H1 (cell line): ENCODE measurements at regions not wholly inside any gene's neighbourhood (a gene's known extent, or its start where the extent isn't known, plus 50 kb on each side); places are given as distances from the start of the nearest gene placed in this dataset.

Source experiments
- CTCF ChIA-PET: fragments of 300-600 bp; sonication (Branson Sonifier 250); formaldehyde crosslinking; loops from one replicate; lab custom pipeline; 2021; ENCODE audit not compliant: partially characterized antibody; lab: Charles Lee
- POLR2A ChIA-PET: fragments of 300-600 bp; sonication (Branson Sonifier 250); formaldehyde crosslinking; loops from one replicate; lab custom pipeline; 2021; ENCODE audit warnings: inconsistent platforms; ENCODE audit not compliant: partially characterized antibody; lab: Charles Lee
- DNase-seq, 2 experiments: peaks; one replicate each; pipeline versions ENCODE4 v3.0.0 to v3.0.0-alpha.2; 2010 to 2022; ENCODE audit warnings: low spot score in 2 of 2, low read depth in 1 of 2, mixed read lengths in 1 of 2
- FAIRE-seq: peaks from 2 replicates; lab custom pipeline; 2011; peaks lifted over from hg19 to GRCh38; lab: Jason Lieb, UNC
- H2AFZ ChIP-seq: 2 replicates; pipeline ENCODE4 v1.8.1; 2012; ENCODE audit warnings: low read length, inconsistent platforms
- H2AK5ac ChIP-seq: 2 replicates; pipeline ENCODE4 v1.6.1; 2013; ENCODE audit warnings: low read depth, low read length
- H2BK120ac ChIP-seq: replicated peaks from 2 replicates; pipeline ENCODE3; 2013; ENCODE audit warnings: low read depth, low read length, inconsistent platforms
- H2BK12ac ChIP-seq: 2 replicates; pipeline ENCODE4 v1.6.1; 2013; ENCODE audit warnings: low read depth, low read length
- H2BK15ac ChIP-seq: 2 replicates; pipeline ENCODE4 v1.6.1; 2013; ENCODE audit warnings: low read length
- H2BK20ac ChIP-seq: 2 replicates; pipeline ENCODE4 v1.6.1; 2013; ENCODE audit warnings: low read length
- H2BK5ac ChIP-seq: 2 replicates; pipeline ENCODE4 v1.6.1; 2013; ENCODE audit warnings: low read depth, low read length
- H3K14ac ChIP-seq: 2 replicates; pipeline ENCODE4 v1.6.1; 2013; ENCODE audit warnings: inconsistent platforms; ENCODE audit not compliant: insufficient read length
- H3K18ac ChIP-seq: 2 replicates; pipeline ENCODE4 v1.6.1; 2013; ENCODE audit warnings: low read length; ENCODE audit errors: extremely low read depth
- H3K23ac ChIP-seq: 2 replicates; pipeline ENCODE4 v1.6.1; 2013; ENCODE audit warnings: inconsistent platforms; ENCODE audit not compliant: insufficient read length
- H3K23me2 ChIP-seq: 2 replicates; pipeline ENCODE4 v1.6.1; 2013; ENCODE audit warnings: low read depth, low read length
- H3K27ac ChIP-seq: 2 replicates; pipeline ENCODE4 v1.6.1; 2011; ENCODE audit warnings: low read depth, low read length, inconsistent platforms
- H3K27me3 ChIP-seq, 4 experiments: replicated peaks in 1 of 4; 1 replicate in 1 of 4; 2 replicates in 3 of 4; pipeline versions ENCODE4 v1.6.1 to v1.8.1; 2011 to 2013; ENCODE audit warnings: low read length in 3 of 4, mild to moderate bottlenecking in 3 of 4, inconsistent platforms in 2 of 4, mixed read lengths in 2 of 4, moderate library complexity in 1 of 4; ENCODE audit not compliant: control insufficient read depth in 3 of 4, insufficient read depth in 3 of 4; ENCODE audit errors: extremely low read depth in 1 of 4
- H3K36me3 ChIP-seq, 4 experiments: 2 replicates each; pipeline versions ENCODE4 v1.6.1 to v1.8.1; 2011 to 2013; ENCODE audit warnings: mild to moderate bottlenecking in 4 of 4, low read length in 3 of 4, moderate library complexity in 2 of 4, control low read depth in 1 of 4, inconsistent platforms in 1 of 4; ENCODE audit not compliant: insufficient read depth in 4 of 4, control insufficient read depth in 2 of 4
- H3K4ac ChIP-seq: replicated peaks from 2 replicates; pipeline ENCODE3; 2013; ENCODE audit warnings: low read length, low read depth, mixed read lengths, inconsistent platforms; ENCODE audit not compliant: insufficient read length
- H3K4me1 ChIP-seq, 4 experiments: replicated peaks in 1 of 4; 1 replicate in 1 of 4; 2 replicates in 3 of 4; pipeline versions ENCODE4 v1.6.1 to v1.8.1; 2011 to 2013; ENCODE audit warnings: low read length in 3 of 4, inconsistent platforms in 2 of 4, mixed read lengths in 1 of 4; ENCODE audit not compliant: insufficient read depth in 4 of 4, control insufficient read depth in 3 of 4
- H3K4me2 ChIP-seq, 2 experiments: 2 replicates each; pipeline versions ENCODE4 v1.6.1 to v1.8.1; 2011 to 2013; ENCODE audit warnings: low read depth in 2 of 2, low read length in 2 of 2, control low read depth in 1 of 2, inconsistent platforms in 1 of 2, mild to moderate bottlenecking in 1 of 2; ENCODE audit not compliant: insufficient read depth in 1 of 2
- H3K4me3 ChIP-seq, 4 experiments: fragments of 200-600, 300-600 bp in 1 of 4; sonication (generic), shearing (Covaris generic), sonication (Bioruptor Twin) in 1 of 4; 2 replicates each; pipeline versions ENCODE4 v1.5.1 to v1.8.1; 2011 to 2016; ENCODE audit warnings: low read length in 4 of 4, low read depth in 3 of 4, control low read depth in 2 of 4, inconsistent platforms in 2 of 4, mild to moderate bottlenecking in 2 of 4, mixed read lengths in 1 of 4, moderate library complexity in 1 of 4; ENCODE audit not compliant: insufficient read depth in 2 of 4; ENCODE audit errors: extremely low read depth in 1 of 4
- H3K56ac ChIP-seq: replicated peaks from 2 replicates; pipeline ENCODE3; 2013; ENCODE audit warnings: low read depth, mild to moderate bottlenecking, mixed read lengths, low read length, inconsistent platforms; ENCODE audit not compliant: insufficient read length
- H3K79me1 ChIP-seq: 2 replicates; pipeline ENCODE4 v1.6.1; 2013; ENCODE audit warnings: low read depth, low read length, control low read depth
- H3K79me2 ChIP-seq, 2 experiments: 2 replicates each; pipeline versions ENCODE4 v1.6.1 to v1.8.1; 2012 to 2013; ENCODE audit warnings: low read length in 2 of 2, mild to moderate bottlenecking in 2 of 2, inconsistent platforms in 1 of 2; ENCODE audit not compliant: insufficient read depth in 2 of 2, control insufficient read depth in 1 of 2
- H3K9ac ChIP-seq, 4 experiments: replicated peaks in 1 of 4; 1 replicate in 1 of 4; 2 replicates in 3 of 4; pipeline versions ENCODE4 v1.6.1 to v1.8.1; 2011 to 2013; ENCODE audit warnings: low read depth in 3 of 4, low read length in 3 of 4, control low read depth in 2 of 4, mild to moderate bottlenecking in 2 of 4, moderate library complexity in 2 of 4, inconsistent platforms in 1 of 4; ENCODE audit errors: extremely low read depth in 1 of 4
- H3K9me3 ChIP-seq, 2 experiments: 2 replicates each; pipeline versions ENCODE4 v1.6.1 to v1.8.1; 2012 to 2013; ENCODE audit warnings: mild to moderate bottlenecking in 2 of 2, moderate library complexity in 2 of 2, control low read depth in 1 of 2, inconsistent platforms in 1 of 2, low read depth in 1 of 2, low read length in 1 of 2, mixed read lengths in 1 of 2; ENCODE audit not compliant: insufficient read depth in 2 of 2
- H4K20me1 ChIP-seq, 2 experiments: replicated peaks in 1 of 2; 2 replicates each; pipeline versions ENCODE3 to v1.8.1; 2011 to 2013; ENCODE audit warnings: inconsistent platforms in 2 of 2, low read length in 2 of 2, mild to moderate bottlenecking in 1 of 2; ENCODE audit not compliant: insufficient read depth in 2 of 2, control insufficient read depth in 1 of 2
- H4K5ac ChIP-seq: 2 replicates; pipeline ENCODE4 v1.6.1; 2013; ENCODE audit warnings: low read length, low read depth, mixed read lengths, inconsistent platforms; ENCODE audit not compliant: insufficient read length
- H4K8ac ChIP-seq: 2 replicates; pipeline ENCODE4 v1.8.0; 2013; ENCODE audit warnings: mild to moderate bottlenecking, moderate library complexity, low read length, inconsistent platforms; ENCODE audit not compliant: insufficient read depth; ENCODE audit errors: extremely low read depth
- H4K91ac ChIP-seq: replicated peaks from 2 replicates; pipeline ENCODE3; 2013; ENCODE audit warnings: low read length, mixed read lengths, inconsistent platforms; ENCODE audit not compliant: insufficient read length
- BACH1 ChIP-seq: IDR thresholded peaks from 2 replicates; pipeline ENCODE4 v1.6.1; 2012; ENCODE audit warnings: low read length, improper control_type of control experiment
- BRCA1 ChIP-seq: IDR thresholded peaks from 2 replicates; pipeline ENCODE4 v1.6.1; 2012; ENCODE audit warnings: low read depth, low read length, improper control_type of control experiment
- CBX8 ChIP-seq: fragments of 300-800, 300-1000 bp; sonication (generic); IDR thresholded peaks from 2 replicates; pipeline ENCODE4 v1.7.1; 2016; ENCODE audit warnings: low read depth, low read length, borderline replicate concordance
- EP300 ChIP-seq, 2 experiments: IDR thresholded peaks; 1 replicate in 1 of 2; 2 replicates in 1 of 2; pipeline ENCODE4 v1.6.1; 2011 to 2012; ENCODE audit warnings: low read depth in 2 of 2, low read length in 2 of 2, mild to moderate bottlenecking in 2 of 2, borderline replicate concordance in 1 of 2, inconsistent platforms in 1 of 2, moderate library complexity in 1 of 2
- FOSL1 ChIP-seq: IDR thresholded peaks from 2 replicates; pipeline ENCODE4 v1.6.1; 2011; ENCODE audit warnings: mild to moderate bottlenecking, low read depth, low read length, moderate library complexity; ENCODE audit not compliant: insufficient read depth
- GTF2F1 ChIP-seq: IDR thresholded peaks from 2 replicates; pipeline ENCODE4 v1.6.1; 2012; ENCODE audit warnings: low read depth, low read length, improper control_type of control experiment, borderline replicate concordance
- JUN ChIP-seq: IDR thresholded peaks from 2 replicates; pipeline ENCODE4 v1.6.1; 2011; ENCODE audit warnings: low read depth, mild to moderate bottlenecking, improper control_type of control experiment, low read length
- RAD21 ChIP-seq, 2 experiments: IDR thresholded peaks in 1 of 2; conservative IDR thresholded peaks in 1 of 2; 2 replicates each; pipeline ENCODE4 v1.6.1; 2011; ENCODE audit warnings: low read depth in 2 of 2, low read length in 2 of 2, improper control_type of control experiment in 1 of 2, inconsistent platforms in 1 of 2, mild to moderate bottlenecking in 1 of 2, moderate library complexity in 1 of 2
- RXRA ChIP-seq: IDR thresholded peaks from 2 replicates; pipeline ENCODE4 v1.6.1; 2011; ENCODE audit warnings: low read depth, mild to moderate bottlenecking, low read length, moderate library complexity; ENCODE audit not compliant: insufficient read depth
- SP4 ChIP-seq: IDR thresholded peaks from 2 replicates; pipeline ENCODE4 v1.6.1; 2012; ENCODE audit warnings: low read length, inconsistent platforms
- TAF7 ChIP-seq: optimal IDR thresholded peaks from 2 replicates; pipeline ENCODE3; 2011; ENCODE audit warnings: low read depth, mild to moderate bottlenecking, inconsistent platforms, low read length, moderate library complexity, borderline replicate concordance
- TCF12 ChIP-seq: IDR thresholded peaks from 2 replicates; pipeline ENCODE4 v1.6.1; 2011; ENCODE audit warnings: low read depth, mild to moderate bottlenecking, low read length
- WGBS, 2 experiments: shearing (Covaris generic) in 1 of 2; methylation state at CpG; one replicate each; pipeline versions ENCODE4 v1.1.6 to v1.1.7; 2013 to 2015; ENCODE audit warnings: low lambda C conversion rate in 2 of 2, mixed read lengths in 2 of 2, inconsistent platforms in 1 of 2, low coverage in 1 of 2, missing lambda C conversion rate in 1 of 2; ENCODE audit not compliant: insufficient replicate concordance in 2 of 2, insufficient coverage in 1 of 2, insufficient read length in 1 of 2; ENCODE audit errors: extremely low coverage in 1 of 2, missing lambda C conversion rate in 1 of 2; 5-methylcytosine and 5-hydroxymethylcytosine counted together

DNA sequence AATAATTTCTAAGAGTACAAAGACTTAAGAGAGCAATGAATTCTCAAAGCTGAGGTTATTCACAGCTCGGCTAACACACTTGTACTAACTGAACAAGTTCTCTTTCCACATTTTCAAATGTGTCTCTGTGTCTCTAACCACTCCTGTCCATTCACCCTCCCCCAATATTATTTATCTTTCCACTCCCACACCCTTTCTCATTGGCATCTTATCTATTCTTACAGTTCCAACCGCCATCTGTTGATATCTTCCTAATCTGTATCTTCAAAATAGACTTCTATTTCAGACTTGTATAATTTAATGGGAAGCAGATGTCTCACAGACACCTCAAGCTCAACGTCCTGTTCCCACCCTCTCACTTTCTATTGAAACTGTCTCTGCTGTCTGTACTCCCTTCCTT is 205.9 kb downstream of the ANXA1 start:
- no peaks in the 10 kb centered on the region for H4K20me1 ChIP-seq
- no peak overlapping the region for H3K9ac ChIP-seq
- no peak overlapping the region for H3K14ac ChIP-seq
- H3K9me3 ChIP-seq, result no peaks in the 10 kb centered on the region
- no peak overlapping the region for H2BK12ac ChIP-seq
- H3K79me1 ChIP-seq, result no peaks in the 10 kb centered on the region
- H3K23ac ChIP-seq, result no peak overlapping the region
- no peak overlapping the region for H4K91ac ChIP-seq
- no peaks in the 10 kb centered on the region for H3K36me3 ChIP-seq
- H3K56ac ChIP-seq, result no peak overlapping the region
- no peaks in the 10 kb centered on the region for H3K23me2 ChIP-seq
- H3K4me1 ChIP-seq, result no peaks in the 10 kb centered on the region
- H2AFZ ChIP-seq, result no peak overlapping the region
- no peak overlapping the region for H3K27ac ChIP-seq
- no peak overlapping the region for H3K4me2 ChIP-seq
- TF ChIP-seq RAD21 (IDR thresholded peaks at IDR 0.05 in 1 of 2, conservative IDR thresholded peaks at IDR 0.05 in 1 of 2; ENCODE audit: low read depth in 2 of 2, low read length in 2 of 2) (no peak), SP4 (no peak), BACH1 (no peak), RXRA (no peak), BRCA1 (no peak), JUN (no peak), TCF12 (no peak), TAF7 (no peak), EP300 (IDR thresholded peaks at IDR 0.05; ENCODE audit: borderline replicate concordance in 1 of 2, low read depth in 2 of 2, low read length in 2 of 2) (no peak), GTF2F1 (no peak), CBX8 (no peak), FOSL1 (no peak)
- H3K4ac ChIP-seq, result no peak overlapping the region
- no peaks in the 10 kb centered on the region for H3K27me3 ChIP-seq
- no peaks in the 10 kb centered on the region for H3K79me2 ChIP-seq
- no peak overlapping the region for H3K18ac ChIP-seq
- no peak overlapping the region for H3K4me3 ChIP-seq
- H4K8ac ChIP-seq, result no peak overlapping the region
- no peak overlapping the region for H2BK20ac ChIP-seq
- H2BK15ac ChIP-seq, result no peak overlapping the region
- WGBS, 2 experiments, result 87% methylated on average over 3 of the region's 3 CpGs; no CpG with 5 or more reads in 1 of the 2 experiments
- H2BK120ac ChIP-seq, result no peak overlapping the region
- no peak overlapping the region for H2BK5ac ChIP-seq
- H2AK5ac ChIP-seq, result no peak overlapping the region
- CTCF ChIA-PET, result interaction anchor here (0.6 kb wide), 1 partner anchor 209 kb away, joined by 3 read pairs; no protein-coding TSS in a partner anchor
- DNase-seq (no peak), FAIRE-seq (peak; percentile 7)
- POLR2A ChIA-PET, result no interaction called here
- H4K5ac ChIP-seq, result no peak overlapping the region
